Keratinocyte (primary cell): ENCODE measurements at regions not wholly inside any gene's neighbourhood (a gene's known extent, or its start where the extent isn't known, plus 50 kb on each side); places are given as distances from the start of the nearest gene placed in this dataset.

ENCODE experiments used
- DNase-seq: peaks from one replicate; pipeline ENCODE4 v3.0.0-alpha.2; 2011; ENCODE audit warnings: low read depth, missing footprints, low spot score
- FAIRE-seq: peaks from 2 replicates; lab custom pipeline; 2011; peaks lifted over from hg19 to GRCh38; lab: Jason Lieb, UNC
- H2AFZ ChIP-seq: 2 replicates; pipeline ENCODE4 v1.6.0; 2012; ENCODE audit warnings: low read length, control low read depth, inconsistent platforms; ENCODE audit not compliant: control insufficient read depth
- H3K27ac ChIP-seq: 2 replicates; pipeline ENCODE4 v1.5.1; 2011; ENCODE audit warnings: low read length; ENCODE audit not compliant: control insufficient read depth, insufficient read depth
- H3K27me3 ChIP-seq: 3 replicates; pipeline ENCODE4 v1.6.0; 2011; ENCODE audit warnings: low read length; ENCODE audit not compliant: control insufficient read depth, insufficient read depth; ENCODE audit errors: extremely low read depth
- H3K36me3 ChIP-seq, 2 experiments: 2 replicates in 1 of 2; 3 replicates in 1 of 2; pipeline ENCODE4 v1.5.1; 2011; ENCODE audit warnings: low read length in 2 of 2, mild to moderate bottlenecking in 1 of 2; ENCODE audit not compliant: control insufficient read depth in 2 of 2, insufficient read depth in 2 of 2; ENCODE audit errors: extremely low read depth in 1 of 2
- H3K4me1 ChIP-seq: 3 replicates; pipeline ENCODE4 v1.5.1; 2011; ENCODE audit warnings: low read length; ENCODE audit not compliant: control insufficient read depth, insufficient read depth; ENCODE audit errors: extremely low read depth
- H3K4me2 ChIP-seq: 3 replicates; pipeline ENCODE4 v1.6.0; 2011; ENCODE audit warnings: low read depth, low read length; ENCODE audit not compliant: control insufficient read depth, insufficient read depth; ENCODE audit errors: extremely low read depth
- H3K4me3 ChIP-seq, 3 experiments: fragments of 200-600 bp in 1 of 3; sonication (generic) in 1 of 3; 2 replicates in 2 of 3; 3 replicates in 1 of 3; pipeline ENCODE4 v1.5.1; 2011 to 2016; ENCODE audit warnings: low read length in 3 of 3, mild to moderate bottlenecking in 3 of 3, control low read depth in 2 of 3, inconsistent platforms in 1 of 3, low read depth in 1 of 3, mixed read lengths in 1 of 3, mixed run types in 1 of 3, moderate library complexity in 1 of 3; ENCODE audit not compliant: control insufficient read depth in 2 of 3, insufficient read depth in 2 of 3; ENCODE audit errors: extremely low read depth in 1 of 3
- H3K79me2 ChIP-seq: 2 replicates; pipeline ENCODE4 v1.6.0; 2012; ENCODE audit warnings: low read length; ENCODE audit not compliant: control insufficient read depth, insufficient read depth
- H3K9ac ChIP-seq: 3 replicates; pipeline ENCODE4 v1.6.0; 2011; ENCODE audit warnings: low read length; ENCODE audit not compliant: control insufficient read depth, insufficient read depth; ENCODE audit errors: extremely low read depth
- H3K9me1 ChIP-seq: 3 replicates; pipeline ENCODE4 v1.6.0; 2011; ENCODE audit warnings: low read length; ENCODE audit not compliant: control insufficient read depth, insufficient read depth; ENCODE audit errors: extremely low read depth
- H3K9me3 ChIP-seq: 2 replicates; pipeline ENCODE4 v1.5.1; 2012; ENCODE audit warnings: low read depth, low read length; ENCODE audit not compliant: control insufficient read depth
- H4K20me1 ChIP-seq: 3 replicates; pipeline ENCODE4 v1.6.0; 2011; ENCODE audit warnings: low read length; ENCODE audit not compliant: control insufficient read depth, insufficient read depth; ENCODE audit errors: extremely low read depth
- EZH2 ChIP-seq: IDR thresholded peaks from one replicate; pipeline ENCODE4 v1.6.1; 2012; ENCODE audit warnings: inconsistent platforms, mild to moderate bottlenecking, low read length, moderate library complexity
- dilution Hi-C: fragments of 300-500 bp; cut with MboI; formaldehyde crosslinking; loops from one replicate; pipeline ENCODE4 v1.7.0; 2020; ENCODE audit warnings: low sequenced_read_pairs; ENCODE audit not compliant: extremely low pct_ligation_motif_present
- TF ChIP-seq, protein P1 (sequence below), 3 experiments: IDR thresholded peaks in 1 of 3; conservative IDR thresholded peaks in 1 of 3; optimal IDR thresholded peaks in 1 of 3; 2 replicates in 2 of 3; 3 replicates in 1 of 3; pipeline versions ENCODE3 to v1.5.1; 2011; ENCODE audit warnings: low read length in 3 of 3, mild to moderate bottlenecking in 3 of 3, moderate library complexity in 2 of 3, control low read depth in 1 of 3, inconsistent platforms in 1 of 3; ENCODE audit not compliant: insufficient read depth in 2 of 3; ENCODE audit errors: extremely low read depth in 1 of 3

DNA sequence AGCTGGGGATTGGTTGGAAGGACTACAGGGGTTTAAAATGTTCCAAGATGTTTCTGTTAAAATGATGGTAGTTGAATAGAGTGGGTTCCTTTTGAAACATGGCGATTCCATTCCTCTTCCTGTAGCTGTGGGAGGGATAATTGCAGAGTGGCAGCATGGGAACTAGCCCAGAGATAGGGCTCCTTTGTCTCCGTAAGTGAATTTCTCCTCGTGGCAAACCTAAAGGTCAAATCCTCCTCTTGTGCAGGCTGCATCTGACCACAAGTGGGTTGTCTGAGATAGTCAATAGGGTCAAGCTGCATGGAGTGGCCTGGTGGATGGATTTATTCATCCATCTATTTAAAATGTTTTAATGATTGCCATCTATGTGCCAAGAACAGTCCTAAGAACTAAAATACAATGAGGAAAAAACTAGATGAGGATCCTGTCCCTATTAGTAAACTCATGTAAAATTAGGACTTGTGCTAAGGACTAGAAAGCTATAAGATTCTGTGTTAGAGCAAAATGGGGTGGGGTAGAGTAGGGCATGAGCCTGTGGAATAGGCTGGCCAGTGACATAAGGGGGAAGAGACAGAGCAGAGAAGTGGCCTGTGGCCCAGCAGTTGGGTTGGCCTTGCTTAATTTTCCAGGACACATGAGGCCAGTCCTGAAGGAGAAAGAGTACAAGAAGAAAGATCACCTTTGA lies 89.1 kb upstream of the IVNS1ABP start:
- Histone ChIP-seq H3K9ac (no peak overlapping the region), H2AFZ (no peak overlapping the region), H3K4me3 (no peak overlapping the region), H4K20me1 (no peaks in the 10 kb centered on the region), H3K79me2 (no peaks in the 10 kb centered on the region), H3K4me1 (peaks cover 37% of the 10 kb centered on the region), H3K9me1 (no peaks in the 10 kb centered on the region), H3K4me2 (no peak overlapping the region), H3K36me3 (no peaks in the 10 kb centered on the region), H3K27me3 (no peaks in the 10 kb centered on the region), H3K9me3 (peaks cover 3% of the 10 kb centered on the region), H3K27ac (no peak overlapping the region)
- FAIRE-seq (no peak), DNase-seq (no peak)
- dilution Hi-C loops = no loop called here
- no peak for TF ChIP-seq EZH2
- TF ChIP-seq, protein P1, sequence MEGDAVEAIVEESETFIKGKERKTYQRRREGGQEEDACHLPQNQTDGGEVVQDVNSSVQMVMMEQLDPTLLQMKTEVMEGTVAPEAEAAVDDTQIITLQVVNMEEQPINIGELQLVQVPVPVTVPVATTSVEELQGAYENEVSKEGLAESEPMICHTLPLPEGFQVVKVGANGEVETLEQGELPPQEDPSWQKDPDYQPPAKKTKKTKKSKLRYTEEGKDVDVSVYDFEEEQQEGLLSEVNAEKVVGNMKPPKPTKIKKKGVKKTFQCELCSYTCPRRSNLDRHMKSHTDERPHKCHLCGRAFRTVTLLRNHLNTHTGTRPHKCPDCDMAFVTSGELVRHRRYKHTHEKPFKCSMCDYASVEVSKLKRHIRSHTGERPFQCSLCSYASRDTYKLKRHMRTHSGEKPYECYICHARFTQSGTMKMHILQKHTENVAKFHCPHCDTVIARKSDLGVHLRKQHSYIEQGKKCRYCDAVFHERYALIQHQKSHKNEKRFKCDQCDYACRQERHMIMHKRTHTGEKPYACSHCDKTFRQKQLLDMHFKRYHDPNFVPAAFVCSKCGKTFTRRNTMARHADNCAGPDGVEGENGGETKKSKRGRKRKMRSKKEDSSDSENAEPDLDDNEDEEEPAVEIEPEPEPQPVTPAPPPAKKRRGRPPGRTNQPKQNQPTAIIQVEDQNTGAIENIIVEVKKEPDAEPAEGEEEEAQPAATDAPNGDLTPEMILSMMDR (optimal IDR thresholded peaks at IDR 0.05 in 1 of 3, IDR thresholded peaks at IDR 0.05 in 1 of 3, conservative IDR thresholded peaks at IDR 0.05 in 1 of 3; ENCODE audit: extremely low read depth in 1 of 3, insufficient read depth in 2 of 3, low read length in 3 of 3) = no peak

DNA sequence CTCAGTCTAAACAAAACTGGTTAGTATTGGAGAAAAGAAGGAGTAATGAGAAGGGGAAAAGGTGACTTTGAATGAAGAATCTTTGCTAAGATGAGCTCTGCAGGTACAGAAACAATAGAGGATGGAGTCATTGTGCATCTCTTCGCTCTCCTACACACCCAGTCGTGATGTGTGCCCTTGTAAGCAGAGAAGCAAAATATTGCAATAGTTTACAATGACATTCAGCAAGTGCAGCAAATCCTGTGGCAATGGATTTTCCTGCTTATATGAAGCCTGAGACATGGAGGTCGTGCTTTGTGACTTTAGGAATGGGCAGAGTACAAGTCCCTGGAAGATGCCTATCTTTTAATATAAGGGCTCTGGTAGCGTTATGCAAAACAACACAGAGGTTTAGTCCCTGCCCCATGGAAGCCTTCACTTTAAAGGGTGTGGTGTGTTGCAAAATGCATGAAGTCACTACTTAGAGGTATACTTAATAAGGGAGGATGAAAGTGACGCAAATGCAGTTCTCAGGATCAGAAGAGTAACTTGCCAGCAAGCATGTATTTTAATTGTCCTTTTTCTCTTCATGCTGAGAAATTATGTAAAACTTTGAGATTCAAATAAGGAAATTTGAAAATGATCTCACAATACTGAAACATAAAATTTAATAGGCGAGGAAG lies 88.0 kb upstream of the IVNS1ABP start:
- Histone ChIP-seq H3K4me3 (no peak overlapping the region), H3K27me3 (no peaks in the 10 kb centered on the region), H3K79me2 (no peaks in the 10 kb centered on the region), H3K9me3 (peaks cover 3% of the 10 kb centered on the region), H3K4me1 (peaks cover 41% of the 10 kb centered on the region), H4K20me1 (no peaks in the 10 kb centered on the region), H3K9me1 (no peaks in the 10 kb centered on the region), H3K27ac (no peak overlapping the region), H2AFZ (peak overlapping the region; percentile 72), H3K36me3 (no peaks in the 10 kb centered on the region), H3K9ac (no peak overlapping the region), H3K4me2 (peak overlapping the region; percentile 74)
- dilution Hi-C loops = no loop called here
- TF ChIP-seq, protein P1 (optimal IDR thresholded peaks at IDR 0.05 in 1 of 3, IDR thresholded peaks at IDR 0.05 in 1 of 3, conservative IDR thresholded peaks at IDR 0.05 in 1 of 3; ENCODE audit: extremely low read depth in 1 of 3, insufficient read depth in 2 of 3, low read length in 3 of 3) = no peak
- TF ChIP-seq EZH2 = no peak
- FAIRE-seq = no peak
- DNase-seq = no peak
